GM10847 (cell line): ENCODE measurements at regions not wholly inside any gene's neighbourhood (a gene's known extent, or its start where the extent isn't known, plus 50 kb on each side); places are given as distances from the start of the nearest gene placed in this dataset.

Experiments
- POLR2A ChIP-seq: IDR thresholded peaks from 2 replicates; pipeline ENCODE4 v1.6.1; 2011; ENCODE audit not compliant: insufficient read length; ENCODE audit errors: extremely low read depth

DNA sequence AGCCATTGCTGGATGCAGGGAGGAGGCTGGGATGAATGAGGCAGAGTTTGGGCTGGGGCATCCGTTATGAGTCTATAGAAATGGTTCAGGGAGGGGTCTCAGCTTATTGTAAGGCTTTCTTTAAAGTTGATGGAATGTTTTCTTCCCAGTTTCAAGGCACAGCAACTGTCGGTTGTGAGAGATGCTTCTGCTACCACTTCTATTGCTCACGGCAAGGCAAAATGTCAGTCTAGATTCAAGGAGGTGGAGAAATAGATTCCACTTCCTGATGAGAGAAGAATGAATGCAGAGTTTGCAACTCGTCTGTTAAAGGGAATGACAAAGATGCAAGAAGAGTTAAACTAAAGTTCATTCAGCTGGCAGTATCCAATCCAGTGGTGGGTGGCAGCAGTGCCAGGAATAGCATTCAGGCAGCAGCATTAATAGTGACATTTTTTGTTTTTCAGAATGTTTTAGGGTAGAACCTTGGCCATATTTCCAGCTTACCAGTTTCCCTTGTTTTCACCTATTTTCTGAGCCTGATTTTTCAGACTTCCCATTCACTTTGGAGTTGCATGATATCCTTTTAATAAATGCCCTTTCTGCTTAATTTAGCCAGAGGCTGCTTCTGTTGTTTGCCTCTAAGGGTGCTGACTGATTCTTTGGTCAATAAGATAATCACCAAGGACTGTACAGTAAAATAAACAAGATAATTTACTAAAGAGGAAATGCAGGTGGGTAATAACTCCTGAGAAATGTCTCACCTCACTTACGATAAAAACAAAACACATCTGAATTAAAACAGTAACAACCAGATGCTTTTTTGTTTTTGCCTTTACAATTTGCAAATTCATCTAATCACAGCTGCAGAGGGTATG, 138.4 kb downstream of the RPIA start:
- TF ChIP-seq POLR2A = no peak

DNA sequence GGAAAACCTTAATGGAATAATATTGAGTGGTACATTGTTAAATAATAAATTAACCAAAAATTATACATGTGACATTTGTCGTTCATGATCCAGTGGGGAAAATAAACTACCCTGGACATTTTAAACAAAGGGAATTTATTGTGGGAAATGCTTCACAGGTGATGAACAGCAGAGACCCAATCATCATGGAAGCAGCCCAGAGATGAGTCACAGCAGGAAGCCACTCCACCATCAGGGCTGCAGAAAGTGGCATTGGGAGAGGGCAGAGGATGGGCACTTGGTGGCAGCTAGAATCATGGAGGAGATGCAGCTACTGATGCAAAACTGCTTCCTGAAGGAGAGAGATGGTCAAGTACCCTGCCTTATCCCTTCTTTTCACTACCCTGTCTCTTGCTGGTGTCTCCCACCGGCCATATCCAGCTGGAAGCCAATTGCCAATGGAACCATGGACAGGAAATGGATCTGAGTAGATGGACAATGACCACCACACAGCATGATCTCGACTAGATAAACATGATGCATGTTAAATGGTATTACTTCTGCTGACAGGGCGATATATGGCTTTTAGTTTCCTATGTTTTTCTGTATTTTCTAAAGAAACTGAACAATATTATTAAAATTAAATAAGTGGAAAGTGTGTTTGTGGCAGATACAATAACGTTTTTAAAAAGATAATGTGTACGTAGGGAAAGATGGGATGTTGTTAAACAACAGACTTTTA, 139.8 kb downstream of the RPIA start:
- TF ChIP-seq POLR2A = no peak

DNA sequence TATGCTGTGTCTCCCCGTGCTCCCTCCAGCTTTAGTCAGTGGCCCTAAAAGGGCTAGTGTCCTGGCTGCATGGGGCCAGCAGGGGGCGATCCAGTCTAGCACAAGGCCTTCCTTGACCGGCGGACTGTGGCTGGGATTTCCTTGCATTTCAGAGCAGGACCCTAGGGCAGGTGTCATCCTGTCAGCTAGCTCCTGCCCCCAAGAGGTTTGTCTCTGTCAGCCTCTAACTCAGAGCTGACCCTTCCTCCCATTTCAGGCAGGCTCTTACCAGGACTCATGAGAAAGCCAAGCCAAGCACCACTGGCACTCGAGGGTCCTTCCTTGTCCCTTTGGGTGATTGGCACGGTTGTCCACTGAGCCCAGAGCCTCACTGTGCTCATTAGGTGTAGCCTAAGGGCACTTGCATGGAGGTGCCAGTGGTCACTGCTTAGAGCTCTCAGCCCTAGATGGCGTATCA, 140.3 kb downstream of the RPIA start:
- TF ChIP-seq POLR2A = peak; percentile 23

DNA sequence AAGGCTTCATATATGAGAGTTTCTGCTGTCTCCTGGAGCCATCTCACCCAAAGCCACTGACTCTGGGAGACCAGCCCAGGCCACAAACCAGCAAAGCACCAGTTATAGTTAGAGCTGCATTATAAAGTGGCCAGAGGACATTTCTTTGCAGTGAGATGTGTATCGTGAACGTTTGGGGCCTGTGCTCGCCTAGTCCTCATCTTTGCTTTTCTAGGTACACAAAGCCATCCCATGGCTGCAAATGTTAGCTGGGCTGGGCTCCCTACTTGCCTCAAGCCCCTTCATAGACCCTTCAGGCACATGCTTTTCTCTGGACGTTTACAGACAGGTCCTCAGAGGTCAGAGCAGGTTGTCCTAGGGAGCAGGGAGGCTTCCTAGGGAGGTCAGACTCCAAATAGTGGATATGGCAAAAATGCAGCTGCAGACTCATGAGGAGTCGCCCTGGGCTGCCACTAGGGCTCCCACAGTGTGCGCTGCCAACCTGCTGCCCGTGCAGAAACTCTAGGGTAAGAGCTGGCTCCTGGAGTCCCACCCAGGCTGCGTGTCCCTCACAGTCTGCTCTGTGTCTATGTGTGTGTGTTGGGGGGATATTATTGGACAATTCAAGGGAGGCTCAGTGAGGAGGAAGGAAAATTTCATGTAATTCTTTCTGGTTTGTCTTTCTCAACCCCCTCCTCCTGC, 141.0 kb downstream of the RPIA start:
- TF ChIP-seq POLR2A = peak; percentile 46

DNA sequence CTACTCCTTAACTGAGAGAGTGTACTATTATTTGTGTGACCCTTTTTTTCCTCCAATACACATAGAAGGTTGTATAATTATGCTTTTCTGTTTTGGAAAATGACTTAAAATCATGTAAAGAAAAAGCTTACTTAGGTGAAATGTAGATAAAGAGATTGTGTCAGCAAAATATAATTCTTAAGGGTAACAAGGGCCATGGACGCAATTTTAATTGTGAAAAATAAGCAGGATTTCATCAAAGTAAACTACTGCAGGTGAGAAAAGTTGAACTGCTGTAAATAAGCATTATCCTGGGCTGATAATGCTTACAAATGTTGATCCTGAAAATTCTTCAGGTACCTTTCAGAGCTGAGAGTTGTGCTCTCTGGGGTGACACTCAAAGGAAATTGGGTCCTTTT, 141.5 kb downstream of the RPIA start:
- TF ChIP-seq POLR2A = no peak

DNA sequence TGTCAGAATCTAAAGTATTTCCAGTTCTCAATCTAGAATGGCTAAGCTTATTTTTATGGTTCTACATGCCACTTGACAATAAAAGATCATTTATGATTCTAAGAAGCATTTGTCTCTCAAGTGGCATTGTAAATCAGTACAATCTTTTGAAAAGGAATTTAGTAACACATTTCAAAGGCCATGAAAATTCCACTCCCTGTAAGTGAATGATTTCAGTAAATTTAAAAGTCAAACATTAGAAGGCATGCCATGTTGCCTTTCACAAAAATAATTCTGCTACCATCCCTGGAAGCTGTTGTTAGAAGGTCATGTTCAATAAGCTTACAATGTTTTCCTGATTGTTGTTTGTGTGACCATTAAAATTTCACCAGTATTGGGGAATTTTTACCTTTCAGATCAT, 142.9 kb downstream of the RPIA start:
- no peak for TF ChIP-seq POLR2A

DNA sequence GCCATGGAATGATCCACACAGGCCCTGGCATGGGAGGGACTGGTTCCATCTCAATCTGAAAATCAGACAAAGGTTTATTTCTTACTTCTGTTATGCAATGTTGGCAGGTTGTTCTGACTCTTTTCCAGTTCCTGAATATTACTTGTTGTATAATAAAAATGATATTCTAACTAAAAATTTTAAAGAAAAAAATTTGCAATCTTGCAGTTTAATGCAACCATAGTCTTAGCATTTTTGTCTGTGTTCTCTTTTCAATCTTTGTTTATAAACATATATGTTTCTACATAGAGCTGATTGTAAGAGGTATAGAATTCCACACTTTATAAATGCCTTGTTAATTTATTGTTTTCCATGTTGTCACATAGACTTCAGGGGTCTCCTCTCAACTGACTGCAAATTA, 143.4 kb downstream of the RPIA start:
- TF ChIP-seq POLR2A = no peak

DNA sequence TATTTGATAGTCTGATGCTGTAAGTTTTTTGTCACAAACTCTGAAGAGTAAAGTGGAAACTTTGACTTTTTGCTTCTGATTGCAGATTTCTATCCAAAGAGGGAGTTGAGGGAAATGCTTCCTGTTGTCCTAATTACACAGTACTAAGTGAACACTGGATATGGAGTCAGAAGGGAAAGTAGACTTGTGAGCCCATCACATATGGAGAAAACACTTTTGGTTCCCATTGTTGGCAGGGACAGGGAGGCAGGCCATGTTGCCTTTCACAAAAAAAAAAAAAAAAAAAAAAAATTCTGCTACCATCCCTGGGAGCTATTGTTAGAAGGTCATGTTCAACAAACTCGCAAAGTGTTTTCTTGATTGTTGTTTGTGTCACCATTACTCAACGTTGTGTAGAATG, 144.3 kb downstream of the RPIA start:
- no peak for TF ChIP-seq POLR2A

DNA sequence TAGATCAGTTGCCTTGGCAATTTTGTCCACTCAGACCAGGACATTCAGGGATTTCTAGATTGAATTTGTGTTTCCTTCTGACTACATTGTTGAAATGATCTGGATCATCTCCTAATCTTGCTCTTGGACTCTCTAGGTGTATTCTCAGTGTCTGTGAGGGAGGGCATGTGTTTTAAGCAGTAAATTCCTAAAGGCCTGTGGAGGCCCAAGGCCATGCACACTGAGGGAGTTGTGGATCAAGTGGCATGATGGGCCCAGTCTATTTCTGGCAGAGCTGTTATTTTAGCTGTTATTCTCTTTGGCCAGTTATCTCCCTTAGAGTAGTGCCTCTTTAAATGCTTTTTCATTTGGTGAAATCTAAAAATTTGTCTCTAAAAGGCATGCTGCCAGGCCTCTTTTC, 144.9 kb downstream of the RPIA start:
- no peak for TF ChIP-seq POLR2A

DNA sequence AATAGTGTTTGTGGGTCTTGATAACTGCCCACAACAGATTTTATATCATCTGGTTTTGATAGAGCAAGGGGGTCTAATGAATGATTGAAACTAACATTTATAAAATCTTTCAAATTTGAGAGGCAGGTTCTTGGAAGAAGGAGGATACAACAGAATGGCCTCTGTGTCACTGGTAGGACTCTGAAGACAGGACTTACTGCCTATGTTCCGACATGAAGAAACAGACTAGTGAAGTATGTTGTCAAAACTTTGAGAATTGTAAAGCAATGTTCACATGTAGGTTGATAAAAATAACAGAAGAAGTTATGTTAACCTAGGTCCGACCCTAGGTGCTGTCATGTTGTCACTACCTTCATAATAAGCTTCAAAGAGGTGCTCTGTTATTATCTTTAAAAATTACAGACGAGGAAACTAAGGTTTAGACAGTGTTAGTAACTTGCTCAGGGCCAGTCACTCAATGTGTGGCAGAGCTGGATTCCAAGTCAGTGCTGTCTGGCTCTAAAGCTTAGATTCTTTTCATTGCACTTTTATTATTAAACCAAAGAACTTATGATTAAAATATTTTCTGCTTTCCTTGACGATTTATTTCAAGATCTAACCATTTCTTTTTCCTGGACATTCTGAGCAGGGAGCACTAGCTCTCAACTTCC, 146.2 kb downstream of the RPIA start:
- TF ChIP-seq POLR2A = peak; percentile 24

DNA sequence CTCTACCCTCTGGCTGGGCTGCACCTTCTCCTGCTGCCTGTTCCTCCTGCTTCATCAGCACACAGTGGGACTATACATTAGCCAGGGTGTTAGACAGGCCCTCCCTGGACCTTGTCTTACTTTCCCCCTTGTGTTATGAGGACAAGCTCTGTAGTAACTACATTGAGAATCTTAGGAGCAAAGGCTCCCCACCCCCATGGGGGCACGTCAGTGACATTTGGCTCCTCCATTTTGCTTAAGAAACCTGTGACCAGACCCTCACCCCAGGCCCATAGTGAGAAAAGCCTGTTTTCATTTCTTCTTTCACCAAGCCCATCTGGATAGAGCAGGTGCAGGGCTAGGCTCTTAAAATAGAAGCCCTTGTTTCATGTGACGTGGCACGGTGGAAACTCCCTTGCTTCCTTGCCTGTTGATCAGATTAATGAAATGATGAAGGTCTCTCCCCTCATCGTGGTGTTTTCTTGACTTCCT, 146.7 kb downstream of the RPIA start:
- TF ChIP-seq POLR2A = no peak

DNA sequence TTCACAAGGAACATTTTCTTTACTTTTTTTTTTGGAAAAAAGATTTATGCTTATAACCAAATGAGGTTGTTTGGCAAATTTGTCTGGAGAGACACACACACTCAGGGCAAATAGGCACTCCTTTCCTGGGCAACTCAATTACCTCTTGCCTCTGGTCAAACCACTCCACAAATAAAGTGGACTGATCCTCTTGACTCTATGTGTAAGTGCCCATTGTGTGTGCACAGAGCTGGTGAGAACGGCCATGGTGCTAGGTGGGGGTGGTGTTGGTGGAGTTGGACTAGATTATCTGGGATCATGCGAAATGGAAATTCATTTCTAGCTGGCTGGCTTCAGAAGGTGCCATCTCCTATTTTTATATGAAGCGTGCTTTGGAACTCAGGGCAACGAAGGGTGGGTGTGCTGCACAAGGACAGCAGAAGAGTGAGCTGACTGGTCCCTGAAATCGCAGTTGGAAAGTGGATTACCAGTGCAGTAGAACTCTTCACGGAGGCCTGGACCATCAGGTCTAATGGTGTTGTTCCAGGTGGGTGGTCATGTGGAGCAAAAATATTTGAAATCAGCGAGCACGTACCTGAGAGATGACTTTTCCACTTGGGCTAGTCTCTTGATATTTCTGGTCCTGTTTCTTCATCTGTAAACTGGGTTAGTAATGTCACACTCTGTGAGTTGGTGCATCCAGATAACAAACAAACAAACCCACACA, 149.9 kb downstream of the RPIA start:
- TF ChIP-seq POLR2A = no peak

DNA sequence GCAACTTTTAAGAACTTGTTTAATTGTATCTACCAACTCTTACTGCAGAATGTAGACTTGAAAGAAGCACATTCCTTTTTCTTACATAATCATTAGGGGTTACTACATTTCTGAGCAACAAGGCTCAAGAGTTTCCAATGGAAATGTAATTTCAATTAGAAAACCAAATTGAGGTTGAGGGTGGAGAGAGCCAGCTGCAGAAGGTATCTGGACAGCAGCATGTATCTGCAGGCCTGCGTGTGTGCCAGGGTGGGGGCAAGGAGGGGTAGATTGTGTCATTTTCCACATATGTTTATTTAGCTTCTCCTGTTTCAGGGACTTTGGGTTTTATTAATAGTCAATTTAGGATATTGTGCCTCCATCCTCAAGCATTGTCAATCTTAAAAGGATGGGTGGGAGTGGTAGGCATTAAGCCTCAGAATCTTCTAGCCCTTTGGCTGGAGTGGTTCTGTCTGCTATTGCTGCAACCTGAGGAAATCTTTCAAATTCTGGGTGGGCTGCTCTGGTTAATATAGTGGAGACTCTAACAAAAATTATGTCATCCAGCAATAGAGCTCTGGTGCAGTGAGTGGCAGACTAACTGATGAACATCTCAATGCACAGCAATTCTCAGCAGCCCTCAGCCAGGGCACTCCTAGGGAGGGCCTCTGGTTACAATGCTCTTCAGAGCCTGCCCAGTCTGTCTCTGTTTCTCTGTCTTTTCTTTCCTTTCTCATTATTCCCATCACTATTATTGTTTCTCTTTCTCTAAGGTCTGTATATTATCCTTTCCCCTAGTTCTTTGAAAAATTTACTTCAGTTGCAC, 151.4 kb downstream of the RPIA start:
- no peak for TF ChIP-seq POLR2A

DNA sequence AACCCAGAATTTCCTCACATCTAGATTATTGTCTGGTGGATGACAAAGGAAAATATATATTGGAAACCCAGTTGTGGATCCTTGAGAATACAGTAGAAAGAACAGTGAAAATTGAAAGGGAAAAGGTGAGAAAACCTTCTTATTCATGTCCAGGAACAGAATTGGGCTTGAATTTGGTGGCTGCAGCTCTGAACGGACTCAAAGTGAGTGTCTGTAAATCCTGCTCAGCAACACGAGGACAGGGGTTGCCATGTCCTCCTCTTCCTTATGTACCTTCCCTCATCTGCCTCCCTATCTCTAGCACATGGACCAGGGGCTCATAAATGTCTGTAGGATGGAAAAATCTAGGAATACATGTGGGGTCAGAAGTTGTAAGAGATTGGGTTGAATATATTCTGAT, 152.2 kb downstream of the RPIA start:
- no peak for TF ChIP-seq POLR2A
